Midbrain (tissue), 1 donor: ENCODE measurements at regions not wholly inside any gene's neighbourhood (a gene's known extent, or its start where the extent isn't known, plus 50 kb on each side); places are given as distances from the start of the nearest gene placed in this dataset.

Experiments
- DNase-seq: peaks from one replicate; lab custom pipeline; 2025; lab: John Stamatoyannopoulos, UW

GRCh38 chr2:198702796-198703195 is 754.9 kb downstream of the SATB2 start:
- DNase-seq: no peak

GRCh38 chr2:198701481-198701880 is 756.3 kb downstream of the SATB2 start:
- no peak for DNase-seq

- DNase-seq: no peak
Measured at GRCh38 chr2:198700319-198700718, 757.4 kb downstream of the SATB2 start.

- DNase-seq: no peak
Measured at GRCh38 chr2:198698230-198698629, 759.5 kb downstream of the SATB2 start.

- no peak for DNase-seq
Measured at GRCh38 chr2:198697794-198698193, 759.9 kb downstream of the SATB2 start.

- no peak for DNase-seq
Measured at GRCh38 chr2:198697218-198697617, 760.5 kb downstream of the SATB2 start.

- no peak for DNase-seq
Measured at GRCh38 chr2:198695879-198696278, 761.9 kb downstream of the SATB2 start.

- DNase-seq: no peak
Measured at GRCh38 chr2:198692907-198693510, 764.7 kb downstream of the SATB2 start.

GRCh38 chr2:198691236-198691635 is 766.5 kb downstream of the SATB2 start:
- no peak for DNase-seq

- no peak for DNase-seq
Measured at GRCh38 chr2:198664321-198664720, 793.4 kb downstream of the SATB2 start.

- no peak for DNase-seq
Measured at GRCh38 chr2:198662905-198663304, 794.8 kb downstream of the SATB2 start.

- DNase-seq: no peak
Measured at GRCh38 chr2:198660501-198660900, 797.2 kb downstream of the SATB2 start.

- no peak for DNase-seq
Measured at GRCh38 chr2:198659096-198659870, 798.5 kb downstream of the SATB2 start.

- DNase-seq: no peak
Measured at GRCh38 chr2:198657512-198658121, 800.1 kb downstream of the SATB2 start.

GRCh38 chr2:198656869-198657268 is 800.9 kb downstream of the SATB2 start:
- DNase-seq: no peak

GRCh38 chr2:198654646-198655045 is 803.1 kb downstream of the SATB2 start:
- DNase-seq: no peak

GRCh38 chr2:198653311-198653710 is 804.4 kb downstream of the SATB2 start:
- no peak for DNase-seq

- no peak for DNase-seq
Measured at GRCh38 chr2:198652461-198652860, 805.3 kb downstream of the SATB2 start.

GRCh38 chr2:198645816-198646215 is 811.9 kb downstream of the SATB2 start:
- DNase-seq: no peak

GRCh38 chr2:198641161-198641560 is 816.6 kb downstream of the SATB2 start:
- no peak for DNase-seq

- no peak for DNase-seq
Measured at GRCh38 chr2:198640463-198640862, 817.3 kb downstream of the SATB2 start.

GRCh38 chr2:198639580-198639979 is 818.2 kb downstream of the SATB2 start:
- no peak for DNase-seq

- no peak for DNase-seq
Measured at GRCh38 chr2:198638577-198638976, 819.2 kb downstream of the SATB2 start.
